ENCODE measurements at regions not wholly inside any gene's neighbourhood (a gene's known extent, or its start where the extent isn't known, plus 50 kb on each side); places are given as distances from the start of the nearest gene placed in this dataset.

- TF ChIP-seq, protein P1, sequence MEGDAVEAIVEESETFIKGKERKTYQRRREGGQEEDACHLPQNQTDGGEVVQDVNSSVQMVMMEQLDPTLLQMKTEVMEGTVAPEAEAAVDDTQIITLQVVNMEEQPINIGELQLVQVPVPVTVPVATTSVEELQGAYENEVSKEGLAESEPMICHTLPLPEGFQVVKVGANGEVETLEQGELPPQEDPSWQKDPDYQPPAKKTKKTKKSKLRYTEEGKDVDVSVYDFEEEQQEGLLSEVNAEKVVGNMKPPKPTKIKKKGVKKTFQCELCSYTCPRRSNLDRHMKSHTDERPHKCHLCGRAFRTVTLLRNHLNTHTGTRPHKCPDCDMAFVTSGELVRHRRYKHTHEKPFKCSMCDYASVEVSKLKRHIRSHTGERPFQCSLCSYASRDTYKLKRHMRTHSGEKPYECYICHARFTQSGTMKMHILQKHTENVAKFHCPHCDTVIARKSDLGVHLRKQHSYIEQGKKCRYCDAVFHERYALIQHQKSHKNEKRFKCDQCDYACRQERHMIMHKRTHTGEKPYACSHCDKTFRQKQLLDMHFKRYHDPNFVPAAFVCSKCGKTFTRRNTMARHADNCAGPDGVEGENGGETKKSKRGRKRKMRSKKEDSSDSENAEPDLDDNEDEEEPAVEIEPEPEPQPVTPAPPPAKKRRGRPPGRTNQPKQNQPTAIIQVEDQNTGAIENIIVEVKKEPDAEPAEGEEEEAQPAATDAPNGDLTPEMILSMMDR (IDR thresholded peaks at IDR 0.05; ENCODE audit: control insufficient read depth, insufficient read depth, low read depth, low read length, missing control alignments), result no peak
- no peak overlapping the region for H3K4me3 ChIP-seq (ENCODE audit: control insufficient read depth, low read depth, low read length)
- no peak for DNase-seq (ENCODE audit: low read depth)
Observed at GRCh38 chr11:42036201-42036600, 576.7 kb upstream of the LRRC4C start.

DNA sequence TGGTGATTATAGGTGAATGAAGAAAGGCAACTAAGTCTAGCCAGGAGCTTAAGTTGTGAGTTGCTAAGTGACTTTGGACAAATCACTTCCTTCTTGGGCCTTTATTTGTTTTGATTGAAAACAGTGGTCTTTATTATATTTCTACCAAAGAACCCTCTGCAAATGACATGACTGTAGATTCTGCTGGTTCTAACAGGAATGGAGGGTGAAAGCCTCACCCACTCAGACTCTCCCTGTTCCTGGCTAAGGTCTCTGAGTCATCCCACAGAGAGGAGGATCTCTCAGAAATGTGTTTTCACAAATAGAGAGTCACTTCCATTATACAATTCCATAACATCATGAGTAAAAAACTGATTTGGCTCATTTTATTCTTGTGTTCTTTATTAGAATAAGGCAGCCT is 583.9 kb upstream of the LRRC4C start:
- no peak overlapping the region for H3K4me3 ChIP-seq (ENCODE audit: control insufficient read depth, low read depth, low read length)
- no peak for DNase-seq (ENCODE audit: low read depth)
- TF ChIP-seq, protein P1 (IDR thresholded peaks at IDR 0.05; ENCODE audit: control insufficient read depth, insufficient read depth, low read depth, low read length, missing control alignments), result no peak

DNA sequence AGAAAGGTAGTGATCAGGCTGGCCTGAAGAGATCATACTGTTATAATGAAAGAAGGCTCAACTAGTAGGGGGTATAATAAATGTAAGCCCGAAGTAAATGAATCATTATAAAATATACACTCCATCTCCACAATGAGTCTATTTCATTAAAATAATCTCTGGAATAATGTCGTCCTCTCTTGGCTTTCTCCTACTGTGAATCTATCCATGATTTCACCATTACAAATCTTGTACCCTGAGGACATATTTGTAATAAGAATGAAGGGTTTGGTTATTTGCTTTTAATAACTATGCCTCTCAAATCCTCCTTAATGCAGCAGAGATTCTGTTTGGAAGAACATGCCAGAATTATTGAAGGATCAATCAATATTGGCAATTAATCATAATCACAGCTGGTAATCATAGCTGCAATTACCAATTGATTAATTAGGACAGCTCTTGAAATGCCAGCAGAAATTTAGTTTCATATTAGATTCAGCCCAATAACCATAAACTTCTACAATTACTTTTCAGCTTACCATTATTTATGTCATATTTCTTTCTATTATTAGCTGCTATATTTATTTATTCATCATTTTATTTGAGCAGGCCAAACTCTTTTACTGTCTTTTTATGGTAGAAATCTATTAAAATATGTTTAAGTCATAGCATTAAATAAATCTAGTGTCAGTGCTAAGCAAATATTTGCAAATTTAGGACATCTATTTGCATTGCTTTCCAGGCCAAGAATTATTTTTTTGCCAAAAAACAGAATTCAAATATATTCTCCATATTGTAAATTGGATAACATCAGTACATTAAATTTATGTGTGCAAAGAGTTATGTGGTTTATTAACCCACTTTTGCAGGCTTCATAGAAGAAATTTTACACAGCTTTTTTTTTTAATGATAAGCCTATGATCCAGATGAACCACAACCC is 588.4 kb upstream of the LRRC4C start:
- no peak overlapping the region for H3K4me3 ChIP-seq (ENCODE audit: control insufficient read depth, low read depth, low read length)
- TF ChIP-seq, protein P1 (IDR thresholded peaks at IDR 0.05; ENCODE audit: control insufficient read depth, insufficient read depth, low read depth, low read length, missing control alignments), result no peak
- DNase-seq (ENCODE audit: low read depth), result no peak

DNA sequence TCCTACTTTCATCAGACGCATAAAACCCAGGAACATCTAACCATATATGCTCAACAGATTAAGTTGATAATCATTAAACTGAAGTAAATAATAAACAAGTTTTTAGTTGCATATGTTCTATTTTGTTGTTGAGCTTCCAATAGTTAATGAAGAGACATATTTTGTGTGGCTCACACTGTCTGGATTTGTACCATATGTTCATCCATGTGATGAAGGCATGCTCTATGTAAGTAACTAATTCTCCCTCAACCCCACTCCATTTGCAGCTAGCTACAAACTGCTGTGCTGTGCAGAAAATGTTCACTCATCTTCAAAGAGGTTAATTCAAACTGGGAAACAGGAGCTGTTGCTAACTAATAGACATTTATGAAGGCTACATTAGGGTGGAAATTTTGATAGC is 589.7 kb upstream of the LRRC4C start:
- no peak for DNase-seq (ENCODE audit: low read depth)
- TF ChIP-seq, protein P1 (IDR thresholded peaks at IDR 0.05; ENCODE audit: control insufficient read depth, insufficient read depth, low read depth, low read length, missing control alignments), result no peak
- H3K4me3 ChIP-seq (ENCODE audit: control insufficient read depth, low read depth, low read length), result no peak overlapping the region

DNA sequence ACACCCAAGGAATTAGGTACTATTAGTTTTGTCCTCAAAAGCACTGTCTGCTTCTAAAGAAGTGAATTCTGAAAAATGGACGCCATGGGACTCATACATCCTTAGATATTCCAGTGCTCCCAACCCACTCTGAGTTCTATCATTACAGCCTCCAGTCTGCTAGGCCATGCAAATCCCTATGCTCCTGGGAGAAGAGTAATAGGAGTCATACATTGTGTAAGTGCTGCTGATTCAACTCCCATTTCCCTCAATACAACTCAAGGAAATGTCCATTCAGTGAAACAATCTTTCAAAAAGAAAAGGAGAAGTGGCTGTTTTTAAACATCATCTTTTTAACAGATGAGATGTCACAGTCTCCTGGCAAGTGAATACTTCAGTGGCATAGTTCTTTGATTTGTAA is 590.2 kb upstream of the LRRC4C start:
- no peak for DNase-seq (ENCODE audit: low read depth)
- TF ChIP-seq, protein P1 (IDR thresholded peaks at IDR 0.05; ENCODE audit: control insufficient read depth, insufficient read depth, low read depth, low read length, missing control alignments), result no peak
- no peak overlapping the region for H3K4me3 ChIP-seq (ENCODE audit: control insufficient read depth, low read depth, low read length)

DNA sequence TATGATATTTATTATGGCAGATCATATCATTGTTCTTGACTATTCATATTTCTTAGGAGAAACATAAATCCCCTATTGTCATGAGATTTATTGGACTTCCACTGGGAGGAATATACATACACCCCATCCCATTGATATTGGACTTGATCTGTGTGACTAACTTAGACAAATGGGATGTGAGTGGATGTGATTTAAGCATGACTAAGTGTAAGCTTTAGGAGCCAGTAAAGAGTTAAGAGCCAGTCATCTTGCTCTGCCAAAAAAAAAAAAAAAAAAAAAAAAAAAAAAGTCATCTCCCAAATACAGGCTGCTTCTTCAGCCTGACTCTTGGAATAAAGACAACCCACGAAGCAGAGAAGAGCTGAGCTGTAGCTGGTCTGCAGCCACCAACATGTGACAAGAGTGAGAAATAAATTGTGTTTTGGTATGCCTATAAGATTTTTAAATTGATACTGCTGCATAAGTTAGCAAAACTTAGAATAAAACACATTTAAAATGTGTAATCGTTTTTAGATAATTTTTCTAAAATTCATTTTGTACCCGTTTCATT is 595.0 kb upstream of the LRRC4C start:
- TF ChIP-seq, protein P1 (IDR thresholded peaks at IDR 0.05; ENCODE audit: control insufficient read depth, insufficient read depth, low read depth, low read length, missing control alignments), result no peak
- no peak for DNase-seq (ENCODE audit: low read depth)
- H3K4me3 ChIP-seq (ENCODE audit: control insufficient read depth, low read depth, low read length), result no peak overlapping the region

Measured in AG09309 (cell line).